Activated naive CD4-positive, alpha-beta T cell treated with anti-CD3 and anti-CD28 coated beads, Interleukin-2, amount 10 ng/mL, durations not matched to agents 7 days and 5 days (primary cell): ENCODE measurements at regions not wholly inside any gene's neighbourhood (a gene's known extent, or its start where the extent isn't known, plus 50 kb on each side); places are given as distances from the start of the nearest gene placed in this dataset.
"Not testable (repeated sequence)": the region's sequence is repeated elsewhere in the genome, so short reads cannot be mapped to it uniquely, and the experiment has no call there.

Experiments
- CTCF ChIA-PET: fragments of 350-600 bp; sonication (Branson Sonifier 250); formaldehyde crosslinking; loops from one replicate; lab custom pipeline; 2021; ENCODE audit warnings: antibody characterized with exemption; lab: Charles Lee
- DNase-seq: peaks from one replicate; pipeline ENCODE4 v3.0.0-alpha.2; 2020
- H3K27ac Mint-ChIP-seq: one replicate; pipeline ENCODE4 v1.8.0; 2021; ENCODE audit warnings: mild to moderate bottlenecking, moderate library complexity, mixed read lengths
- H3K27me3 Mint-ChIP-seq: one replicate; pipeline ENCODE4 v1.8.0; 2021; ENCODE audit warnings: mild to moderate bottlenecking, mixed read lengths
- H3K36me3 Mint-ChIP-seq: one replicate; pipeline ENCODE4 v1.8.0; 2021; ENCODE audit warnings: mixed read lengths
- H3K4me1 Mint-ChIP-seq: one replicate; pipeline ENCODE4 v1.8.0; 2021; ENCODE audit warnings: mixed read lengths
- H3K4me3 Mint-ChIP-seq: one replicate; pipeline ENCODE4 v1.8.0; 2021; ENCODE audit warnings: mild to moderate bottlenecking, moderate library complexity, mixed read lengths
- H3K9me3 Mint-ChIP-seq: one replicate; pipeline ENCODE4 v1.8.0; 2021; ENCODE audit warnings: mixed read lengths

DNA sequence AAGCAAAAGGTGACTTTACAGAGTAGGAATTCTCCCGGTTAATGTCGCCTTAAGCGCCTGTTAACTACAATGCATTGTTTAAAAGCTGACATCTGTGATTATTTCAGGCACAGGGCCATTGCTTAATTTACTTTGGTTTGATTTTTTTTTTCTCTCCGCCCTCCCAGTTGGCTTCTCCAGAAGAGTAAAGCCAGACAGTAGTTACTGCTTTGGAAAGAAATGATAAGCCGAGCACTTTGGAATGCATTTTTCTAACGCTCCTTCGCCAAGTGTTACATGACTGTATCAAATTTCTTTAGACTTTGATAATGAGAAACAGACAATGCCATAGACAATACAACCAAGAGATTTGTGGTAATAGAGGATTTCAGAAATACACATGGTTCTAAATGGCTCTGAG is 383.0 kb upstream of the TENM3 start:
- Mint-ChIP-seq H3K27me3 (no peaks in the 10 kb centered on the region), H3K36me3 (no peaks in the 10 kb centered on the region), H3K27ac (no peak overlapping the region), H3K4me1 (no peaks in the 10 kb centered on the region), H3K9me3 (peaks cover 12% of the 10 kb centered on the region), H3K4me3 (no peak overlapping the region)
- CTCF ChIA-PET = no interaction called here
- no peak for DNase-seq

DNA sequence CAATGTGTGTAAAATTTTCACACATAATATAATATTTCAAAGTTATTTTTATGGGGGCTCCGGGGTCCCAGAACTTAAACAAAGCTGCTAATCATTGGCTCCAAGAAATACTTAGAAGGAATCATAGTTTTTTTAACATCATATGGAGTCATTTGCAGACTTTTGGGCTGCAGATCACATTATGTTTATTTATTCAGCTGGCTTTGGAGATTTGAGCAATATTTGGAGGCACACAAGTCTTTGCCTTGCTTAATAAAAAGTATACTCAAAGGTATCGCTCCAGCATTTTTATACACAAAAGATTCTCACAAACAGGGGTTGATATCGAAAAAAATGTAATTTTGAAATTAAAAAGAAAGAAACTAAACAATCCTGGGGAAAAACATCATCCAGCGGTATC is 382.5 kb upstream of the TENM3 start:
- DNase-seq = no peak
- Mint-ChIP-seq H3K4me1 (no peaks in the 10 kb centered on the region), H3K27me3 (no peaks in the 10 kb centered on the region), H3K27ac (no peak overlapping the region), H3K4me3 (no peak overlapping the region), H3K36me3 (no peaks in the 10 kb centered on the region), H3K9me3 (peaks cover 10% of the 10 kb centered on the region)
- CTCF ChIA-PET = no interaction called here

DNA sequence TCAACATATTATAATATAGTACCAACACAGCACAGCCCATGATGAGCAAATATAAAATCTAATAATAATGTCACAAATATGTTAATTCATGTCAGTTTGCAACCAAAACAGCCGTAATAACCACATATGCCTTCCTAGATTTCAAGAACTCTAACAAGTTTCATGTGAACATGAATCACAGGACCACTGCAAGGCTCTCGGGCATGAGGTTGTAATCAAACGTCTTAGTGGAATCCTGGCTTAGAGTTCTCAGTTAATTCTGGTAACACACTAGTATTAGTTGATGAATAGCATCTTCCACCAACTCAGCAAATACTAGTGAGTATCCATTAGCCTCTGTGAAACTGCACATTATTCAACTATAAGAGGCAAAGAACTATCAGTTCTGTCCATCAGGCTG is 379.3 kb upstream of the TENM3 start:
- no peak overlapping the region for H3K4me3 Mint-ChIP-seq
- no peaks in the 10 kb centered on the region for H3K36me3 Mint-ChIP-seq
- H3K27me3 Mint-ChIP-seq = no peaks in the 10 kb centered on the region
- no peaks in the 10 kb centered on the region for H3K4me1 Mint-ChIP-seq
- no peak for DNase-seq
- CTCF ChIA-PET = no interaction called here
- peaks cover 6% of the 10 kb centered on the region for H3K9me3 Mint-ChIP-seq
- H3K27ac Mint-ChIP-seq = no peak overlapping the region

DNA sequence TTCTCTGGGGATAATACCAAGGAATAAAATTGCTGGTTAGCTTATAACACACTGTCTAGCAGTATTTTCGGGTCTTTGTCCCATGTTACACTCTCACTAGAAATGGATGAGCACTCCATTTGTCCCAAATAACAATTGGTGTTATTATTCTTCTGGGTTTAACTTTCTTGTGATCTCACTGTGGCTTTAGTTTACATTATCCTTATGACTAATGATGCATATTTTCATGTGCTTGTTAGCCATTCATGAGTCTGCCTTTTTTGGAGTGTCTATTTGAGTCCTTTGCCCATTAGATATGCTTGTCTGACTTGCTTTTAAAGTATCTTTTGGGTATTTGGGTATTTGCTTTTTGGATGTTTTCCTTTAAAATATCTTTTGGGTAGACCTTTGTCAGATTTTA is 372.9 kb upstream of the TENM3 start:
- Mint-ChIP-seq H3K4me3 (no peak overlapping the region), H3K27me3 (no peaks in the 10 kb centered on the region), H3K4me1 (no peaks in the 10 kb centered on the region), H3K9me3 (peaks cover 6% of the 10 kb centered on the region), H3K27ac (no peak overlapping the region), H3K36me3 (no peaks in the 10 kb centered on the region)
- no peak for DNase-seq
- CTCF ChIA-PET = no interaction called here

DNA sequence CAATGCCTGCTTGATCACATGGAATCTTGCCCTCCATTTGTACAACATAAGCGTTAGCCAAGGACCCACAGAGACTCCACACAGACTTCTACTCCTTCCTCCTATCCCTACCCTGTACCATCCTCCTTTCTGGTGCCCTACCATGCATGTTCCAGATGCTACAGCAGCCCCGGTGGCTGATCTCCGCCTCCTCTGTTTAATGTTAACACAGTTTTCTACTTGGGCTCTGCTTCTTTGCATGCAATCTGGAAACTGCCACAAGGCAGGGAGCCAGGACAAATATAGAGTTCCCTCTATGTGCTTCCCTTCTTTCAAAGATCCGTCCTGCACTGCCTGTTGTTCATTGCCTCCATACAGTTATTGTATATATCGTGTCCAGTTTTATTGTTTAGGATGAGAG is 368.6 kb upstream of the TENM3 start:
- CTCF ChIA-PET = no interaction called here

DNA sequence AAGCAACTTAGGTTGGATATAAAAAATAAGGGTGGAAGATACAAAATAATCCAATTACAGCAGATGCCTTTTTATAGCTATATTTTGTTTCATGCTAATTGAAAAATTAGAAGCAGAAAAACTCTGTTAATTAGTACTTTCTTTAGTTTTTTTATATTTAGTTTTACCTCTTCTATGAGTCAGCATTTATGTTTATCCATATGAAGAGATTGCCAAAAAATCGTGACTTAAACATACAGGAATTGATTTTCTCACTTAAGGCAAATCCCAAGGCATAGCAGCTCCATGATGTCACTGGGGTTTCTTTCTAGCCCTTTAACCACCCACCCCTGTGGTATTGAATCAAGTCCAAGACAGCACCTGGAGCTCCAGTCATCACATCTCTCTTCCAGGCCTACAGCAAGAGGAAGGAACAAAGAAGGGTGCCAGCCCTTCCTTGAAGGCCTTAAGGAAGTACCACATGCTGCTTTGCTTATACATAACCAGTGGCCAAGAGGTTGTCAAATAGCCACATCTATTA is 365.8 kb upstream of the TENM3 start:
- Mint-ChIP-seq H3K4me1 (no peaks in the 10 kb centered on the region), H3K27ac (no peak overlapping the region), H3K27me3 (no peaks in the 10 kb centered on the region), H3K9me3 (no peaks in the 10 kb centered on the region), H3K36me3 (no peaks in the 10 kb centered on the region), H3K4me3 (no peak overlapping the region)
- CTCF ChIA-PET = no interaction called here
- no peak for DNase-seq

More for the DNA sequence above, 368.6 kb upstream of the TENM3 start:
- H3K4me1 Mint-ChIP-seq = no peaks in the 10 kb centered on the region
- no peak overlapping the region for H3K27ac Mint-ChIP-seq
- no peaks in the 10 kb centered on the region for H3K27me3 Mint-ChIP-seq
- H3K36me3 Mint-ChIP-seq = no peaks in the 10 kb centered on the region
- DNase-seq = no peak
- no peak overlapping the region for H3K4me3 Mint-ChIP-seq
- H3K9me3 Mint-ChIP-seq = no peaks in the 10 kb centered on the region

DNA sequence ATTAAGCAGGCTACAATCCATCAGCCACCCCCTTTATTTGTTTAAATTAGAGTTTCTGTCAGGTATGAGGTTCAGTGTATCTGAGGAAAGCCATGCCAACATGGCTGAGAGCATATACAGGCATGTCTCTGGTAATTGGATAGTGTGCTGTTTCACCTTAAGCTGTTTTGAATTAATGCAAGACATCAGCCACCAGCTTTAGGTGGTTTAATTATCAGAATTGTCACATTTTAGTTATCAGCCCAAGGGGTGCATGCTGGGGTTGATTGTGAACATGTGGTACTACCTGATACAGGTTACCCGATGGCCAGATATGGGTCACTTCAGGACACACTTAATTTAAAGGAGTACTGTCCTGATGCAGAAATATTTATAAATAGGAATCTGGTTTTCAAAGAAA is 353.2 kb upstream of the TENM3 start:
- Mint-ChIP-seq H3K4me1 (no peaks in the 10 kb centered on the region), H3K9me3 (peaks cover 2% of the 10 kb centered on the region), H3K27ac (no peak overlapping the region), H3K27me3 (no peaks in the 10 kb centered on the region), H3K4me3 (no peak overlapping the region), H3K36me3 (no peaks in the 10 kb centered on the region)
- DNase-seq = no peak
- CTCF ChIA-PET = no interaction called here

DNA sequence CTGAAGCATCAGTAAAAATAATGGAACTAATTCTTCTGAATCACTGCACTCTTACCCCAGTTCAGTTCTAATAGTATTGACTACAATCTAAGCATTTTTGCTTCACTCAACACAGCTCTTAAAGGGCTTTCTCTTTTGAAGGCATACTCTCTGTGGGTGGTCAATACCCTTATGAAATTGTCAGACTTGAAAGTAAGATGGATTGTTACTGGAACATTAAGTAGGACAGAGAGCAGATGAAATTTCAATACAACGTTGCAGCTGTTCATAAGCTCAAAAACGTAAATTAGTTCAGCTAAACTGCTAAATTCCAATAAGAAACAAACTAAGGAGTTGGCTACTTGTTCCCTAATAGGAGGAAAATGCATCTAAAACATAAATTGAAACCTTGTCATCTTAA is 352.3 kb upstream of the TENM3 start:
- no peak for DNase-seq
- no peak overlapping the region for H3K4me3 Mint-ChIP-seq
- peaks cover 2% of the 10 kb centered on the region for H3K9me3 Mint-ChIP-seq
- CTCF ChIA-PET = no interaction called here
- H3K36me3 Mint-ChIP-seq = no peaks in the 10 kb centered on the region
- no peaks in the 10 kb centered on the region for H3K4me1 Mint-ChIP-seq
- no peak overlapping the region for H3K27ac Mint-ChIP-seq
- no peaks in the 10 kb centered on the region for H3K27me3 Mint-ChIP-seq

DNA sequence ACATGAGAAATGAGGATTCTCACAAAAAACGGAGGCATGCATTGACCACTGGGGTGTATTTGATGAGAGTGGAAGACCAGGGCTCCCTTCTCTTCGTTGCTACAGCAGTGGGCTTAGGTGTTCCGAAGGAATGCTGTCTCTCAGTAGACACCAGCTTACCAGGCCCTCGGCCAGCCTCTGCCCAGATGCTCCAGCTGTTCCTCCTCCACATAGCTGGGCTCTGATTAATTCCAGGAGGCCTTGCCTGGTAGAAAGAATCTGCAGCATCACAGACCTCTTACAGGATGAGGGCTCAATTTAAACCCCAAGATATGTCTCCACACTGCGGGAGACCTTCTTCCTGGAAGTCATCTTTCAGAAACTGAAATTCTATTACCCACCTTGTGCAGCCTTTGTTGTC is 346.6 kb upstream of the TENM3 start:
- H3K27ac Mint-ChIP-seq = no peak overlapping the region
- H3K27me3 Mint-ChIP-seq = no peaks in the 10 kb centered on the region
- peaks cover 2% of the 10 kb centered on the region for H3K9me3 Mint-ChIP-seq
- CTCF ChIA-PET = no interaction called here
- H3K4me1 Mint-ChIP-seq = no peaks in the 10 kb centered on the region
- H3K4me3 Mint-ChIP-seq = no peak overlapping the region
- no peaks in the 10 kb centered on the region for H3K36me3 Mint-ChIP-seq
- no peak for DNase-seq

DNA sequence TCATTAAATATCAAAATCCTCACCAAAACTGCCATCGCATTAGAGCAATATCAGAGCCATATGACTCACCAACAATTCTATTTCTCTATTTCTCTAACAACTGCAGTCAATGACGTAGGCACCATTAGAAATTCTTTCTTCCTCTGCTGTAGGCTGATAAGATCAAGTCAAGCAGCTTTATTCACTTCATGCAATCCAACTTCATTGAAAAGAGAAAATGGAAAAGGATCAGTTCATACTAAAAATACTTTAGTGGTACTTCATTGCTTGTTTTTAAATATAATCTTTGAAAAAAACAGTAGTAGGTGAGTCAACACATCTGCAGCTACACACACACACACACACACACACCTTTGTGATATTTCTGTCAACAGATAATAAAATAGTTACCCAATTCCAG is 345.3 kb upstream of the TENM3 start:
- H3K4me3 Mint-ChIP-seq = no peak overlapping the region
- CTCF ChIA-PET = interaction anchor here (0.6 kb wide), 1 partner anchor 17 kb away, joined by 3 read pairs; no protein-coding TSS in a partner anchor
- H3K36me3 Mint-ChIP-seq = no peaks in the 10 kb centered on the region
- H3K4me1 Mint-ChIP-seq = no peaks in the 10 kb centered on the region
- peaks cover 7% of the 10 kb centered on the region for H3K9me3 Mint-ChIP-seq
- H3K27ac Mint-ChIP-seq = no peak overlapping the region
- H3K27me3 Mint-ChIP-seq = no peaks in the 10 kb centered on the region
- DNase-seq = no peak

DNA sequence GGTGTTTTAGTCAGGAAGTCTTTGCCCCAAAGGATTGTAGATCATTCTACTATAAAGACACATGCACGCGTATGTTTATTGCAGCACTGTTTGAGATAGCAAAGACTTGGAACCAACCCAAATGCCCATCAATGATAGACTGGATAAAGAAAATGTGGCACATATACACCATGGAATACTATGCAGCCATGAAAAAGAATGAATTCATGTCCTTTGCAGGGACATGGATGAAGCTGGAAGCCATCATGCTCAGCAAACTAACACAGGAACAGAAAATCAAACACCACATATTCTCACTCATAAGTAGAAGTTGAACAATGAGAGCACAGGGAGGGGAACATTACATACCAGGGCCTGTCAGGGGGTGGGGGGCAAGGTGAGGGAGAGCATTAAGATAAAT is 340.8 kb upstream of the TENM3 start:
- H3K27ac Mint-ChIP-seq, H3K27me3 Mint-ChIP-seq, H3K4me3 Mint-ChIP-seq, H3K4me1 Mint-ChIP-seq, H3K36me3 Mint-ChIP-seq, DNase-seq, CTCF ChIA-PET: not testable (repeated sequence)
- H3K9me3 Mint-ChIP-seq = peaks cover 26% of the 10 kb centered on the region

DNA sequence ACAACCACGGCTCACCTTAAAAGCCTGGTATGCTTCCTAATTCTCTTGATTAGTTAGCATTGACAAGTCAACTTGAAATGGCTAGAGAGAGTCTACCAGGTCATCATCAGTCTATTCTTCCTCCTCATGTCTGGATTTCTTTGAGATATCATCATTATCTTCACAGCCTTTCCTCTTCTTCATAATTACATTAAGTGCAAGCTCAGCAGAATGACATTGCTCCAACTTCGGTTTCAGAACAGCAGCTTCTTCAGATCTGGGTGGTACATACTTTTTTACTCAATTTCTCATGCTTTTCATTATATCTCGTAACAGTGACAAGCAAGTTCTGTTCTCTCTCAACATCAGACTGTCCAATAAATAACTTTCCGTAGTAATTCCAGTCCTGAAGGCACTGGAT is 337.5 kb upstream of the TENM3 start:
- Mint-ChIP-seq H3K4me3 (no peak overlapping the region), H3K27me3 (no peaks in the 10 kb centered on the region), H3K36me3 (no peaks in the 10 kb centered on the region), H3K9me3 (peaks cover 27% of the 10 kb centered on the region), H3K27ac (no peak overlapping the region), H3K4me1 (no peaks in the 10 kb centered on the region)
- no peak for DNase-seq
- CTCF ChIA-PET = no interaction called here

DNA sequence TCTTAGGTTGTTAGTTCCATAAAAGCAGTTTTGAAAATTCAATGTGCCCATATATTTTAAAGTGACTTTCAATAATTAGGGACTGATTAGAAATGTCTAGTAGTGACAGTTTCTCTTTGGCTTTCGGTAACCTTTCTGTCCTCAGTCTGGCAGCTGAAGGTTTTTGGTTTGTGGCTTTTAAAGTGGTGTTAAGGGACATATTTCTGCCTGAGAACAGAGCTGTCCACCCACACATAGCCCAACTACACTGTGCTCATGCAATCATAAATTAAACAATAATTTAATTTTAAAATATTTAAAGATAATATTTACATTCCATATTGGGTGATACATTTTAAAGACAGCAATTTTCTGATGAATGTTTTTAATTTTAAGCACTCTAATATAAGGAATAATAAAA is 335.0 kb upstream of the TENM3 start:
- H3K9me3 Mint-ChIP-seq = peaks cover 31% of the 10 kb centered on the region
- H3K36me3 Mint-ChIP-seq = no peaks in the 10 kb centered on the region
- H3K4me3 Mint-ChIP-seq = no peak overlapping the region
- CTCF ChIA-PET = no interaction called here
- H3K27ac Mint-ChIP-seq = no peak overlapping the region
- no peak for DNase-seq
- H3K27me3 Mint-ChIP-seq = no peaks in the 10 kb centered on the region
- no peaks in the 10 kb centered on the region for H3K4me1 Mint-ChIP-seq

DNA sequence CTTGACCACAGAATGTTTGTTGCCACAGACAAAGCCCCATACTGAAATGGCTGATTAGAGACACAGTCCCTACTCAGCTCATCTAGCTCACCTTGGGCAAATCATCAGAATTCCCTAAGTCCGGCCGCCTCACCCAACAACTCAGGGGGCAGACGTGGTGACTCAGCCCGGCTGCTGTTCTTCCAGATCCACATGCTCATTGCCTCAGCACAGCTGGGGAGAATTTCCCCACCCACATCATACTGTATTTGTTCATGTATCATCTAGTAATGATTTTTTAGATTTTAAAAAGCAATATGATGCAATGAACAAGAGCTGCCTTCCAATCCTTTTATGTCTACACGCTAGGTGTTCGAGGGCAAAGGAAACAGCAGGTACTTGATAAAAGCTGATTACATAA is 333.8 kb upstream of the TENM3 start:
- DNase-seq = no peak
- Mint-ChIP-seq H3K27ac (no peak overlapping the region), H3K9me3 (peaks cover 29% of the 10 kb centered on the region), H3K27me3 (no peaks in the 10 kb centered on the region), H3K4me1 (no peaks in the 10 kb centered on the region), H3K4me3 (no peak overlapping the region), H3K36me3 (no peaks in the 10 kb centered on the region)
- CTCF ChIA-PET = no interaction called here

DNA sequence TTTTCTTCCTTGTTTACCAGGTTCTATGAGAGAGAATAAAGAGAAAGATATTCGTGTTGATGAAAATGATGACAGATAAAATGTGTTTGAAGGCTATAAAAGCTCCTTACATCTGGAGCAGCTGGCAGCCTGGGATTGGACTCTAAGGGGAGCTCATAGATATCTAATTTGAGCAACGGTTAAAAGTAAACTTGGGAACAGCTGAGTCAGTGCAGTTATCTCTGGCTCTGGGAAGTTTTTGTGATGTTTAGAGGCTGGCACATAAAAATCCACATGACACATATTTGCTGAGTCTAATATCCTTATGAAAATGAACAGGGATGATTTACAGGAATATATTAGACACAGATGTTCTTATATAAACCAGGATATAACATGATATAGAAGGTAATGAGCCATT is 331.8 kb upstream of the TENM3 start:
- Mint-ChIP-seq H3K36me3 (no peaks in the 10 kb centered on the region), H3K27ac (no peak overlapping the region), H3K27me3 (no peaks in the 10 kb centered on the region), H3K4me3 (no peak overlapping the region), H3K4me1 (no peaks in the 10 kb centered on the region), H3K9me3 (peaks cover 23% of the 10 kb centered on the region)
- CTCF ChIA-PET = interaction anchor here (0.7 kb wide), 1 partner anchor 10 kb away, joined by 3 read pairs; no protein-coding TSS in a partner anchor
- no peak for DNase-seq

DNA sequence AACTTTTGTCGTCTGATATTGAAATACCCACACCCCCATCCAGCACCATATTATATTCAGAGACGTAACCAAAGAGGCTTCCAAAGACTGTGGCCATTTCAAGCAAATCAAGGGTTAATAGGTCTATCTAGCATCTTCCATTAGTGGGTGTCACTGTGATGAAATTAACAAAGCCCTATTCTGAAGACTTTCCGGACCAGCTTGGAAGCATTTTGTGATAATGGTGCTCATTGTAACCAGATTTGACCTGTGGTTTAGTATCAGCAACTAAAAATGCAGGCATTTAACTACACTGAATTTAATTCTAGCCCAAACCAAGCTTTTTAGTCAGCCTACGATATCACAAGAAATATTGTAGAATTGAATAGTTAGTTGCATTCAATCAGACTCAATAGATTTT is 309.7 kb upstream of the TENM3 start:
- no peak overlapping the region for H3K27ac Mint-ChIP-seq
- H3K4me3 Mint-ChIP-seq = no peak overlapping the region
- CTCF ChIA-PET = no interaction called here
- no peaks in the 10 kb centered on the region for H3K4me1 Mint-ChIP-seq
- peaks cover under 1% of the 10 kb centered on the region for H3K9me3 Mint-ChIP-seq
- no peaks in the 10 kb centered on the region for H3K36me3 Mint-ChIP-seq
- DNase-seq = no peak
- no peaks in the 10 kb centered on the region for H3K27me3 Mint-ChIP-seq
